Activated CD8-positive, alpha-beta memory T cell treated with anti-CD3 and anti-CD28 coated beads, Interleukin-2, amount 10 ng/mL, durations not matched to agents 7 days and 5 days (primary cell): ENCODE measurements at regions not wholly inside any gene's neighbourhood (a gene's known extent, or its start where the extent isn't known, plus 50 kb on each side); places are given as distances from the start of the nearest gene placed in this dataset.

Experiments used
- ATAC-seq: fragments of 150-1000 bp; cut with Tn5 transposase; one replicate; pipeline ENCODE4 v1.10.0; 2021; ENCODE audit warnings: moderate library complexity
- CTCF ChIA-PET: fragments of 350-600 bp; sonication (Branson Sonifier 250); formaldehyde crosslinking; loops from one replicate; lab custom pipeline; 2021; ENCODE audit warnings: antibody characterized with exemption; lab: Charles Lee
- DNase-seq: peaks from one replicate; pipeline ENCODE4 v3.0.0-alpha.2; 2020
- H3K27ac Mint-ChIP-seq: one replicate; pipeline ENCODE4 v1.8.0; 2021; ENCODE audit warnings: mild to moderate bottlenecking, mixed read lengths
- H3K27me3 Mint-ChIP-seq: one replicate; pipeline ENCODE4 v1.8.0; 2021; ENCODE audit warnings: mixed read lengths
- H3K36me3 Mint-ChIP-seq: one replicate; pipeline ENCODE4 v1.8.0; 2021; ENCODE audit warnings: mild to moderate bottlenecking, mixed read lengths
- H3K4me1 Mint-ChIP-seq: one replicate; pipeline ENCODE4 v1.8.0; 2021; ENCODE audit warnings: mixed read lengths
- H3K4me3 Mint-ChIP-seq: one replicate; pipeline ENCODE4 v1.8.0; 2021; ENCODE audit warnings: mild to moderate bottlenecking, moderate library complexity, mixed read lengths
- H3K9me3 Mint-ChIP-seq: one replicate; pipeline ENCODE4 v1.8.0; 2022; ENCODE audit warnings: low read depth, mixed read lengths

DNA sequence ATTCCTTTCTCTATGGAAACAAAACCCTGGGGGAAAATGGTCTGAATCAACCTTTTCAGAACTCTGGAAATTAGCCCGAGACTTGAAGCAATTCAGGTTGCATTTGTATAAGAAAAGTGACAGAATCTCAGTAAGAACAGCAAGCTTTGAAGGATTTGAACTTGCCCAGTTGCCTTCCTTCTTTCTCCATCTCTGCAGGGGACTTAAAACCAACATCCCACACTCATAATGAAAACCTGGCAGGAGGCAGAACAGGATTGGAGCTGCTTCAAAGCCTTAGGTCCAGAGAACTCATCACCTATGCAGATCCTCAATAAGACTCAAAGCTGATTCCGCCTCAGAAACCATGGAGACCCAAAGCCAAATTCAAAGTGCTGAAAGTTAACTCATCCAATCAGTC, 790.5 kb upstream of the ID2 start:
- Mint-ChIP-seq H3K27ac (no peak overlapping the region), H3K4me3 (no peak overlapping the region), H3K36me3 (peaks cover 3% of the 10 kb centered on the region), H3K9me3 (peaks cover 9% of the 10 kb centered on the region), H3K27me3 (no peaks in the 10 kb centered on the region), H3K4me1 (peaks cover 1% of the 10 kb centered on the region)
- ATAC-seq (no peak), DNase-seq (no peak)
- CTCF ChIA-PET = interaction anchor here (1.6 kb wide), 1 partner anchor 9 kb away, joined by 3 read pairs; no protein-coding TSS in a partner anchor

DNA sequence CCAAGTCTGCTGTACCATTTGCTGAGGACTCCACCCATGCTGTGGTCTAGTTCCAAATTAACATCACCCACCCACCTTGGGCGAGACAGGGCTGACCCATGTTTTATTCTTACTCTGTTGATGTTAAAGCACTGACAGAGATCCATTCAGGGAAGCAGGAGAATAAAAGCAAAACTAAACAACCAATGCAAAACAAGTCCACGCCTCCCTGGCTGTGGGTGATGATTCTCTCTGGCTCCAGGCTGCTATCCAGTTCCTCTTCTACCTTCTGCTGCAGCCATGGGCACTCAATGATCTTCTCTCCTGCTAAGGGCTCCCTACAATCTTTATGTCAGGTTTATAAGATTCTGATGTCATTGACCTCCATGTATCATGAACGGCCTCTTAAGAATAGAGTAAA, 786.6 kb upstream of the ID2 start:
- H3K4me3 Mint-ChIP-seq = no peak overlapping the region
- DNase-seq = no peak
- H3K4me1 Mint-ChIP-seq = peaks cover 15% of the 10 kb centered on the region
- no peak overlapping the region for H3K27ac Mint-ChIP-seq
- CTCF ChIA-PET = no interaction called here
- peaks cover 9% of the 10 kb centered on the region for H3K9me3 Mint-ChIP-seq
- no peaks in the 10 kb centered on the region for H3K36me3 Mint-ChIP-seq
- H3K27me3 Mint-ChIP-seq = no peaks in the 10 kb centered on the region
- ATAC-seq = no peak

DNA sequence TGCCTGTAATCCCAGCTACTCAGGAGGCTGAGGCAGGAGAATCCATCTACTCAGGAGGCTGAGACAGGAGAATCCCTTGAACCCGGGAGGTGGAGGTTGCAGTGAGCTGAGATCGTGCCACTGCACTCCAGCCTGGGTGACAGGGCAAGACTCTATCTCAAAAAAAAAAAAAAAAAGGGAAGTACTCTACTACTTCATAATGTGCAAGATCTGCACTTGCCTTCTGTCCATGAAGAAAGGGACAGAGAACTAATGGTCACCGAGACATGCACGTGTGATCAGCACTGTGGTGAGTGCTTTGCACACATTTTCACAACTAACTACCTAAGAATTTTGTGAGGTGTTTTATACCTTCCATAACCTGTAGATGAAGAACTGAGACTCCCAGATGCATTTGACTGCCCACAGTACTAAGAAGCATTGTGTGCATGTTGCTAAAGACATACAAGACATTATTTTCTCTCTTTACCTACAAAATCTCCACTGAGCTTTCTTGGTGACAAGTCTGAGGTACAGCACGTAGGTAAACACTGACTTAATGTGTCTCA, 784.8 kb upstream of the ID2 start:
- H3K9me3 Mint-ChIP-seq = peaks cover 6% of the 10 kb centered on the region
- DNase-seq (no peak), ATAC-seq (no peak)
- no peaks in the 10 kb centered on the region for H3K27me3 Mint-ChIP-seq
- no peak overlapping the region for H3K4me3 Mint-ChIP-seq
- CTCF ChIA-PET = no interaction called here
- H3K36me3 Mint-ChIP-seq = no peaks in the 10 kb centered on the region
- no peak overlapping the region for H3K27ac Mint-ChIP-seq
- H3K4me1 Mint-ChIP-seq = peaks cover 25% of the 10 kb centered on the region

DNA sequence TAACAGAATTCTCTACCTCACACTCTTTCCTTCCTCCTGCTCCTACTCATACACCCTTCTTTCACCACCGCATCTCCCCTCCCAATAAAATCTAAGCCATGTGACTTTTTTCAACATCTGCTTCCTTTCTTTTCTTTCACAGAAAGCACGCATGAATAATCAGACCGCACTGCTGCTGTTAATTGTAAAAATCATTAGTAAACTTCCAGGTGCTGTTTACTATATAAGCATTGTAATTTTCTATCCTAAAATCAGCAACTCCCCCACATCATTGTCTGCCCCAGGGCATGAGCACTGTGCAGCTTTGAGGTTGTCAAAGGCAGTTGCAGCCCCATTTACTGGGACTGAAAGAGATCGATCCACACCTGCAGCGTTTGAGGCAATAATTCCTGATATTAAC, 782.6 kb upstream of the ID2 start:
- ATAC-seq (no peak), DNase-seq (no peak)
- H3K36me3 Mint-ChIP-seq = peaks cover 4% of the 10 kb centered on the region
- CTCF ChIA-PET = interaction anchor here (0.7 kb wide), 1 partner anchor 85 kb away, joined by 3 read pairs; no protein-coding TSS in a partner anchor
- H3K9me3 Mint-ChIP-seq = no peaks in the 10 kb centered on the region
- no peaks in the 10 kb centered on the region for H3K27me3 Mint-ChIP-seq
- H3K27ac Mint-ChIP-seq = no peak overlapping the region
- no peak overlapping the region for H3K4me3 Mint-ChIP-seq
- peaks cover 25% of the 10 kb centered on the region for H3K4me1 Mint-ChIP-seq

DNA sequence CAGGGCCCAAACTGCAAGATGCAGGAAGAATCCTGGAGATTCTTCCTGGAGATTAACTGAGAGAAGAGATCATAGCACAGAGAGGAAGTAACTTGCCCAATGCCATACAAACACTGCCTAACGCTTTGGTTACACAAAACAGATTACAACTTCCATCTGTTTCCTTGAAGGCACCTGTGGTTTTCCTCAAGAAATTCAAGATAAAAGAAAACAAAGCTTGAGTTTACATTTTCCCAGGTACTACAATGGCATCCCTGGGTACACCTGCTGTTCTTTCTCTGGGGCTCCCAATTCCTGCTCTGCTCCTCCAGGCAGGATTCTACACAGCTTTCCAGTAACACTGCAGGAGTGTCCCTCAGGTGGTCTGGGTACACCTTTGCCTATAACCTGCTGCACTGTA, 781.9 kb upstream of the ID2 start:
- ATAC-seq (no peak), DNase-seq (no peak)
- no peak overlapping the region for H3K27ac Mint-ChIP-seq
- CTCF ChIA-PET = no interaction called here
- peaks cover 4% of the 10 kb centered on the region for H3K36me3 Mint-ChIP-seq
- no peaks in the 10 kb centered on the region for H3K27me3 Mint-ChIP-seq
- no peak overlapping the region for H3K4me3 Mint-ChIP-seq
- H3K9me3 Mint-ChIP-seq = no peaks in the 10 kb centered on the region
- peaks cover 25% of the 10 kb centered on the region for H3K4me1 Mint-ChIP-seq

DNA sequence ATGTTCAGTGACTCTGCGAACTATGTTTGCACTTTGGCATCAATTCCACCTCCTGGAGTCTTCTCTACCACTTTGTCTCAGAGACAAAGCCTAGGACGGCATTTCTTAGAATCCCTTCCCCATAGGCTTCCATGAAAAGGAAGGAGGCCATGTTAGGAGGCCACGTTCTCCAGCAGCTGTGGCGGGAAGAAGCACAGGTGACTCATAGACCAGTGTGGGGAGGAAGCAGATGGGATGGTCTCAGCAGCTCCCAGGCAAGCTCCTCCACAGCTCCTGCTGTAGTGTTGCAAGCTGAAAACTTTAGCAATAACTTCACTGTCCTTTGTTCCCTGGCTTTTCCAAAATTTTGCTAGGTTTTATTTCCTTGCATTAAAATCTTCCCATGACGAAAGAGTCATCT, 781.3 kb upstream of the ID2 start:
- no peaks in the 10 kb centered on the region for H3K27me3 Mint-ChIP-seq
- peaks cover 4% of the 10 kb centered on the region for H3K36me3 Mint-ChIP-seq
- DNase-seq (peak; percentile 59), ATAC-seq (peak; percentile 61)
- no peak overlapping the region for H3K4me3 Mint-ChIP-seq
- H3K4me1 Mint-ChIP-seq = peaks cover 25% of the 10 kb centered on the region
- CTCF ChIA-PET = interaction anchor here (0.7 kb wide), 1 partner anchor 9 kb away, joined by 3 read pairs; no protein-coding TSS in a partner anchor
- peak overlapping the region; percentile 25 for H3K27ac Mint-ChIP-seq
- H3K9me3 Mint-ChIP-seq = no peaks in the 10 kb centered on the region

DNA sequence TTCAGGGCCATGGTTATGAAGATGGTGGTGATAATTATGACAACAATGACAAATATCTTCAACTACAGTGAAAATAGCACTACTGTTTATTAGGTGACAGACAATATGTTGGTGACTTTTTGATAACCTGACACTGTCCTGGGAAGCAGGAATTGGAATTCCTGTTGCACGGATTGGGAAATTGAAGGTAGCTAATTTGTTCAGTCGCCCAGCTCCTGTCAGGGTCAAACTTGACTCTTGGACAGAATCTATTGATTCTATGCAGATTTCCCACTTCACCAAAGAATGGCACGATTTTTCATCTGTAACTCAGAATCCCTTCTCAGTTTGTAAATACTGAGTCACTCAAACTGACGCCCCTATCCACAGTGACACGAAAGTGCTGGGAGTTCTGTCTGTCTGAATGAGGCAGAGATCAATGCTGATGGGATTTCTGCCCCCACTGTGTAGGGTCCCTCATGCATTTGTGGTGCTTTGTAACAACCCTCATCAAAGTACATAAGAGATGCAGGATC, 779.5 kb upstream of the ID2 start:
- H3K27ac Mint-ChIP-seq = no peak overlapping the region
- H3K4me1 Mint-ChIP-seq = peaks cover 25% of the 10 kb centered on the region
- CTCF ChIA-PET = no interaction called here
- peaks cover 6% of the 10 kb centered on the region for H3K36me3 Mint-ChIP-seq
- H3K4me3 Mint-ChIP-seq = no peak overlapping the region
- no peak for DNase-seq
- H3K27me3 Mint-ChIP-seq = no peaks in the 10 kb centered on the region
- ATAC-seq = no peak
- H3K9me3 Mint-ChIP-seq = no peaks in the 10 kb centered on the region

DNA sequence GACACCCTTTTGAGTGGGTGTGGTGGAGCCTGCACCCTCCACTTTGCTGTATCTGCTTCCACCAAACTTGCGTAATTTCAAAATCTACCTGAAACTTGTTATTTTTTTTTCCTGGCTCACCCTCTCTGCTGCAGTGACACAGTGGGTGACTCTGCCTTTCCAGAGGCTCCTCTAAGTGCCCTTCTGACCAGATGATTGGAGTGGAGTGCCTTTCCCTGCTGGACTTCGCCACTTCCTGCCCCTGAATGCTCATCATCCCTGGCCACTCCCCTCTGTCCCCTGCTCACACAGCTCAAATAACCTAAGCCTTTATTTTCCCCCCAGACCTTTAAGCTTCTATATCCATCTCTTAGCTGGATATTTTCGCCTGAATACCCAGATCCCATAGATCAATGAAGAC, 777.5 kb upstream of the ID2 start:
- DNase-seq (no peak), ATAC-seq (no peak)
- CTCF ChIA-PET = no interaction called here
- Mint-ChIP-seq H3K9me3 (peaks cover 6% of the 10 kb centered on the region), H3K27me3 (no peaks in the 10 kb centered on the region), H3K4me1 (peaks cover 20% of the 10 kb centered on the region), H3K4me3 (no peak overlapping the region), H3K36me3 (peaks cover 8% of the 10 kb centered on the region), H3K27ac (no peak overlapping the region)

DNA sequence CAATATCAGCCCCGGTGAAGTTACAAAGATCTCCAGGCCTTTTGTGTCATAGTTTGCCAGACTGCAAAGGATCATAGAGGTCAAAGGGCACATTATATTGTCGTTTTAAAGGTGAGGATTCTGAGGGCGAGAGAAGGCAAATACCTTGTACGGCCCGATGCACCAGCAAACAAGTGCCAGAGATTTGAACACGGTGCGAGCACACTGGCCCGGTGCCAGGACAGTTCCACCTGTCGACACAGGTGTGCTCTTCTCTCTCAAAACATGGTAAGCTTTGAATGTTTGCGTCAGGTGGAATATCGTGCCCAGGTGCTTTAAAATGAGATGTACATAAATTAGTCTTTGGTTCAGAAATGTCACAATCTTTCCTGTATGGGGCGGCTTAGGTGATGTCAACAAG, 776.1 kb upstream of the ID2 start:
- Mint-ChIP-seq H3K27me3 (no peaks in the 10 kb centered on the region), H3K27ac (no peak overlapping the region), H3K9me3 (peaks cover 10% of the 10 kb centered on the region), H3K4me1 (peaks cover 6% of the 10 kb centered on the region), H3K36me3 (peaks cover 8% of the 10 kb centered on the region), H3K4me3 (no peak overlapping the region)
- CTCF ChIA-PET = no interaction called here
- ATAC-seq (no peak), DNase-seq (no peak)

DNA sequence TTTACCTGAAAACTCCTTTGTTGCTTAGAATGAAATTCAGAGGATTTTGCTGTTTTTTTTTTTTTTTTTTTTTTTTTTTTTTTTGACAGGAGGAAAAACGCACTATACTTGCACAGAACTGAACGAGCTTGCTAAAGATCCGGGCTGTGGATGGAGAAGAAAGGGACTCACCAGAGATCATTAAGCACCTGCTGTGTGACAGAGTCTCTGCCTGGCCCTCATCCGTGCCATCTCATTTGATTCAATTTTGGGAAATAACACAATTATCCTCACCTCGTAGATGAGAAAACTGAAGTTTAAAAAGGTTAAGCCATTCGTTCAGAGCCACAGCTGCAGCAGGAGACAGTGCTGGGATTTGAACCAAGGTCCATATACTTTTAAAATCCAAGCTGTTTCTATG, 775.4 kb upstream of the ID2 start:
- peaks cover 8% of the 10 kb centered on the region for H3K36me3 Mint-ChIP-seq
- H3K4me3 Mint-ChIP-seq = no peak overlapping the region
- H3K4me1 Mint-ChIP-seq = peaks cover 2% of the 10 kb centered on the region
- CTCF ChIA-PET = no interaction called here
- H3K27me3 Mint-ChIP-seq = no peaks in the 10 kb centered on the region
- ATAC-seq (no peak), DNase-seq (no peak)
- H3K9me3 Mint-ChIP-seq = peaks cover 10% of the 10 kb centered on the region
- H3K27ac Mint-ChIP-seq = no peak overlapping the region

DNA sequence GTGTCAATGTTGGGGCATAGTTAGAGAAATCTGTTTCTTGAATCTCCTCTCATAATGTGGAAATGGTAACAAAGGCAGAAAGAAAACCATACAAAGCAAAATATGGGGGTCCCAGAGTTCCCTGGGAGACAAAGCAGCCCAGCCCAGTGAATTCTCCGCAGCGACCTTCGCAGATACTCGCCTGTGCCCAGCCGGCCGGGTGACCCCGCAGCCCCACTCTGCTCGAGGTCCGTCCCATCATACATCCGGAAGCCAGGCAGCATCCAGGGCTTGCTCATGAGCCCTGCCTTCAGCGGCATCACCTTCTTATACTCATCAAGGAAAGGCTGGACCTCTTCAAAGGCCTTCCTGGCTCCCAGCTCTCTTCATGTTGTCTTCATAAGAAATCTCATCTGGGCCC, 774.8 kb upstream of the ID2 start:
- H3K27me3 Mint-ChIP-seq = no peaks in the 10 kb centered on the region
- no peaks in the 10 kb centered on the region for H3K4me1 Mint-ChIP-seq
- peaks cover 8% of the 10 kb centered on the region for H3K36me3 Mint-ChIP-seq
- no peak overlapping the region for H3K27ac Mint-ChIP-seq
- H3K4me3 Mint-ChIP-seq = no peak overlapping the region
- DNase-seq (no peak), ATAC-seq (no peak)
- peaks cover 10% of the 10 kb centered on the region for H3K9me3 Mint-ChIP-seq
- CTCF ChIA-PET = no interaction called here

DNA sequence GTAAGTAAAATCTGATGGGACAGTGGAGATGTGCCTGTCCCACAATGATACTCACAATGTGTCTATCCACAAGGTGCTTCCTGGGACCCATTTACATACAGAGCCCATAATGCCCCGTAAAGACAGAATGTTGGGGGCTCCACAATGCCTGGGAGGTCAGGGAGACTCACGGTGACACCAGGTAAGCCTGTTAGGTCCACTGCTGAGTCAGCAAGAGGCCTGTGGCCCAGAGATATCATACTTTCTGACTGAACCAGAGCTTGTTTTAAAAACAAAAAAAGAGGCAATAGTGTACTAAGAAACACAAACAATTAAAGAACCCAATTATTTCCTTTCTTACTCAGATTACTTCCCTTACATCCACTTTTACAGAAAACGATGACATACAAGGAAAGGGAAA, 771.1 kb upstream of the ID2 start:
- CTCF ChIA-PET = interaction anchor here (1.4 kb wide), 1 partner anchor 49 kb away, joined by 3 read pairs; no protein-coding TSS in a partner anchor
- H3K9me3 Mint-ChIP-seq = peaks cover 12% of the 10 kb centered on the region
- H3K4me1 Mint-ChIP-seq = no peaks in the 10 kb centered on the region
- H3K27me3 Mint-ChIP-seq = no peaks in the 10 kb centered on the region
- no peak overlapping the region for H3K4me3 Mint-ChIP-seq
- DNase-seq = no peak
- peaks cover 6% of the 10 kb centered on the region for H3K36me3 Mint-ChIP-seq
- no peak for ATAC-seq
- no peak overlapping the region for H3K27ac Mint-ChIP-seq

DNA sequence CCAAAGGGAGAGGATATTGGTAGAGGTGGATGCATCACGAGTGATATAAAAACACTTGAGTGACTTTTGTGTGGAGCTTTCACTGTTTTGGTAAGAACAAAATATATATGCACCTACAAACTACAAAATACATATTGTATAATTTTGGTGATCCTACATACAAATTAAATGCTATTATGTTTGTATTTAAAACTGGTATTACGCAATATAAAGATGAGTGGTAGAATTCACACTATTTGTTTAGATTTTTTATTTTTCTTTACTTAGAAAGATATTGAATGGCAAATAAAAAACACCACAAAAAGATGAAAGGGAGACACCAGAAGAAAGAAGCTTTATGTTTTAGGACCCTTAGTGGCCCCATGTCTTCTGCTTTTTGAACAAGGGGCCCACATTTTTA, 770.7 kb upstream of the ID2 start:
- Mint-ChIP-seq H3K27ac (no peak overlapping the region), H3K9me3 (peaks cover 12% of the 10 kb centered on the region), H3K36me3 (peaks cover 6% of the 10 kb centered on the region), H3K4me1 (no peaks in the 10 kb centered on the region), H3K4me3 (no peak overlapping the region), H3K27me3 (no peaks in the 10 kb centered on the region)
- CTCF ChIA-PET = interaction anchor here (1.4 kb wide), 1 partner anchor 49 kb away, joined by 3 read pairs; no protein-coding TSS in a partner anchor
- ATAC-seq (no peak), DNase-seq (no peak)

DNA sequence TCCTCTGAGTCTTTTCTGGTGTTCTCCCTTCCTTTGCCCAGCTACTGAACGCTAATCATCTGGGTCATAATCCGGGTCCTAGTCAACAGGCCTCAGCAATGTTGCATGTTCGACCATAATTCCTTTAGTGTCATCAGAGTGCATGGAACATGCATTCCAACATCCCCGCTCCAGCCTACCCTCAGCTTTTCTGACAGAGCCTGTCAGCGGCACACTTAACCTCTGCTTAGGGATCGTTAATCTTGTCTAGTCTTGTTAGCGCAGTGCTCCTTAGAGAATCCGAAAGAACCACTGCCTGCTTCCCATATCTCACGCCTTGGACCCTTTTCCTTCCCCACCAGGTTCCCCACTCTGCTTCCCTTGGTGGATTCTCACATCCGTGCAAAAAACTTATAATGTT, 767.9 kb upstream of the ID2 start:
- Mint-ChIP-seq H3K27me3 (no peaks in the 10 kb centered on the region), H3K27ac (no peak overlapping the region), H3K36me3 (peaks cover 5% of the 10 kb centered on the region), H3K4me3 (no peak overlapping the region), H3K9me3 (peaks cover 11% of the 10 kb centered on the region), H3K4me1 (peaks cover 12% of the 10 kb centered on the region)
- ATAC-seq = no peak
- no peak for DNase-seq
- CTCF ChIA-PET = no interaction called here
